Smooth muscle cell (in vitro differentiated cells): ENCODE measurements at regions not wholly inside any gene's neighbourhood (a gene's known extent, or its start where the extent isn't known, plus 50 kb on each side); places are given as distances from the start of the nearest gene placed in this dataset.

Experiments used
- DNase-seq: peaks from one replicate; lab custom pipeline; 2025; ENCODE audit not compliant: unreplicated experiment; lab: John Stamatoyannopoulos, UW
- H2AFZ ChIP-seq: fragments of 200-600 bp; sonication (generic); 2 replicates; pipeline ENCODE4 v1.6.0; 2016; ENCODE audit warnings: antibody characterized with exemption, low read depth, mild to moderate bottlenecking
- H3F3A ChIP-seq: fragments of 200-600 bp; sonication (generic); 2 replicates; pipeline ENCODE4 v1.6.0; 2017; ENCODE audit warnings: antibody characterized with exemption, low read depth
- H3K27ac ChIP-seq: fragments of 200-600 bp; sonication (generic); 2 replicates; pipeline ENCODE4 v1.5.1; 2016; ENCODE audit warnings: low read depth, mild to moderate bottlenecking
- H3K27me3 ChIP-seq: fragments of 200-600 bp; sonication (generic); 2 replicates; pipeline ENCODE4 v1.6.1; 2016; ENCODE audit warnings: low read depth, mild to moderate bottlenecking
- H3K36me3 ChIP-seq: fragments of 200-600 bp; sonication (generic); 2 replicates; pipeline ENCODE4 v1.5.1; 2016; ENCODE audit warnings: low read depth
- H3K4me1 ChIP-seq: fragments of 200-600 bp; sonication (generic); 2 replicates; pipeline ENCODE4 v1.5.1; 2016; ENCODE audit warnings: low read depth
- H3K4me2 ChIP-seq: fragments of 200-600 bp; sonication (generic); 2 replicates; pipeline ENCODE4 v1.6.0; 2016; ENCODE audit warnings: mild to moderate bottlenecking
- H3K4me3 ChIP-seq: fragments of 200-600 bp; sonication (generic); 2 replicates; pipeline ENCODE4 v1.5.1; 2016; ENCODE audit warnings: mild to moderate bottlenecking
- H3K79me2 ChIP-seq: fragments of 200-600 bp; sonication (generic); 2 replicates; pipeline ENCODE4 v1.6.0; 2016; ENCODE audit warnings: low read depth, mild to moderate bottlenecking
- H3K9ac ChIP-seq: fragments of 200-600 bp; sonication (generic); 2 replicates; pipeline ENCODE4 v1.6.0; 2016; ENCODE audit warnings: low read depth
- H3K9me3 ChIP-seq: fragments of 200-600 bp; sonication (generic); replicated peaks from 2 replicates; pipeline ENCODE4 v1.5.1; 2016; ENCODE audit warnings: low read depth
- H4K20me1 ChIP-seq: fragments of 200-600 bp; sonication (generic); 2 replicates; pipeline ENCODE4 v1.6.0; 2016; ENCODE audit warnings: low read depth
- whole genome bisulfite sequencing: methylation state at CpG from one replicate; pipeline ENCODE4 v1.1.7; 2016; ENCODE audit warnings: low lambda C conversion rate; 5-methylcytosine and 5-hydroxymethylcytosine counted together
- TF ChIP-seq, protein P1 (sequence below): fragments of 200-600 bp; sonication (generic); IDR thresholded peaks from 2 replicates; pipeline ENCODE4 v1.5.1; 2017; ENCODE audit warnings: borderline replicate concordance, mild to moderate bottlenecking, antibody characterized with exemption; ENCODE audit not compliant: insufficient read depth, poor library complexity, severe bottlenecking

DNA sequence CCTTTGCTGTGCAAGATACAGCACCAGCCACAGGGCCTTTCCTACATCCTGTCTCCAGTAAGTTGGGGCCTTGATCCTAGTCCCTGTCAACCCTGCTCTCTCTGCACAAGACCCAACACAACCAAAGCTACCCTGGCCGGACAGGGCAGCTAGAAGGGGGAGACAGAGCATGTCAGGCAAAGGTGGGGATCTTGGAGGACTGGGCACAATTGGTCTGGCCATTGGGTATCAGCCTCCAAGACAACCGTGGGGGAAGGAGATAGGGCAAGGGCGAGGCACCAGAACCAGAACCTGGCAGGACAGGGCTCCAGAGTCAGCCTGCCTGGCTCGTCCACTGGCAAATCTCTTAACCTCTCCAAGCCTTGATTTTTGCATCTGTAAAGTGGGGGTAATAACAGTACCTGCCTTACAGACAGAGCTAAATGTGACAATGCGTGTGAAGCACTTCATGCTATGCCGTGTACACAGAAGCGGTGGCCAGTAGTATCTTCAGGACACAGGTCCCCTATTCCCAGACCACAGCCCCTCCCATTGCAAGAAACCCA is 51.6 kb upstream of the CDKN2AIPNL start:
- no peak overlapping the region for H3K4me2 ChIP-seq
- H3K79me2 ChIP-seq = no peaks in the 10 kb centered on the region
- peaks cover 5% of the 10 kb centered on the region for H3K4me1 ChIP-seq
- TF ChIP-seq, protein P1, sequence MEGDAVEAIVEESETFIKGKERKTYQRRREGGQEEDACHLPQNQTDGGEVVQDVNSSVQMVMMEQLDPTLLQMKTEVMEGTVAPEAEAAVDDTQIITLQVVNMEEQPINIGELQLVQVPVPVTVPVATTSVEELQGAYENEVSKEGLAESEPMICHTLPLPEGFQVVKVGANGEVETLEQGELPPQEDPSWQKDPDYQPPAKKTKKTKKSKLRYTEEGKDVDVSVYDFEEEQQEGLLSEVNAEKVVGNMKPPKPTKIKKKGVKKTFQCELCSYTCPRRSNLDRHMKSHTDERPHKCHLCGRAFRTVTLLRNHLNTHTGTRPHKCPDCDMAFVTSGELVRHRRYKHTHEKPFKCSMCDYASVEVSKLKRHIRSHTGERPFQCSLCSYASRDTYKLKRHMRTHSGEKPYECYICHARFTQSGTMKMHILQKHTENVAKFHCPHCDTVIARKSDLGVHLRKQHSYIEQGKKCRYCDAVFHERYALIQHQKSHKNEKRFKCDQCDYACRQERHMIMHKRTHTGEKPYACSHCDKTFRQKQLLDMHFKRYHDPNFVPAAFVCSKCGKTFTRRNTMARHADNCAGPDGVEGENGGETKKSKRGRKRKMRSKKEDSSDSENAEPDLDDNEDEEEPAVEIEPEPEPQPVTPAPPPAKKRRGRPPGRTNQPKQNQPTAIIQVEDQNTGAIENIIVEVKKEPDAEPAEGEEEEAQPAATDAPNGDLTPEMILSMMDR = no peak
- no peak overlapping the region for H3K9ac ChIP-seq
- H3K27me3 ChIP-seq = no peaks in the 10 kb centered on the region
- WGBS = 97% methylated on average over 7 of the region's 7 CpGs
- no peak for DNase-seq
- H3F3A ChIP-seq = no peaks in the 10 kb centered on the region
- no peak overlapping the region for H2AFZ ChIP-seq
- no peak overlapping the region for H3K4me3 ChIP-seq
- no peaks in the 10 kb centered on the region for H4K20me1 ChIP-seq
- no peaks in the 10 kb centered on the region for H3K36me3 ChIP-seq
- no peaks in the 10 kb centered on the region for H3K9me3 ChIP-seq
- H3K27ac ChIP-seq = no peak overlapping the region

DNA sequence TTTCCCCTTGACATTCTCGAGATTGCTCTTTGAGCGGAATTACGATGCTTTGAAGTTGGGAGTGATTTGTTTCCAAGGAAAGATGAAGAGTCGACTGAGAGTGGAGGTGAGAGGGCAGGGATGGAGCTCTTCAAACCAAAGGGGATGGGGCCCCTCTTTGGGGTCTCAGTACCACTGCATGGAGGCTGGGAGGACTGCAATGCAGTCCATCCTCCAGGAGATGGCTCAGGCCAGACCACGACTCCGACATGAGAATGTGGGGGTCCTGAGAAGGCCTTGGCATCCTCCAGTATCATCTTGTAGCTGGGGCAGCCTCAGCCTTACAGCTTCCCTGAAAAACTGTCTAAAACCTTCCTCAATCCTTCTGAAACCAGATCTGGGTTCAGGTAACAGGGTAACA is 51.1 kb upstream of the CDKN2AIPNL start:
- H3K9me3 ChIP-seq = no peaks in the 10 kb centered on the region
- H3K9ac ChIP-seq = no peak overlapping the region
- no peak overlapping the region for H3K4me3 ChIP-seq

DNA sequence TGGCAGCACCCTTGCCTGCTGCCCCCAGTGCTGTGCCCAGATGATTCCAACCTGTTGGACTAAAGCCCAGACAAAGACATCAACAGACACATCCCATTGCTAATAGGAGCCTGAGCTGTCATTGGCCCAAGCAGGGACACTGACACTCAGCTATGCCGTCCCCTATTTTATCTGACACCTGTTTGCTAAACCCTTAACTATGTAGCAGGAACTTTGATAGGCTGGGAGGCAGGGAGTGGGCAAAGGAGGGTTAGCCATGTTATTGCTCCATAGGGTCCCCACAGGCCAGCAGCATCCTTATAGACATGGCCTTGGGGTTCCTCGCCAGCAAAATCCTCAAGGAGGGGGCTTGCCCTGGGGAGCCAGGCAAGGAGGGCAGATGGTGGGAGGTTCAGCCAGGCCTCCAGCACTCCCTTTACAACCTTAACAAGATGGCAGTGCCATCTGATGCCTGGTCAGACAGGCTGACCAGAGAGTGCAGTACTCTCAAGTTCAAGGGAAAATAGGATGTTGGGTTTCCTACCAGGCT is 50.4 kb upstream of the CDKN2AIPNL start:
- DNase-seq = no peak
- peaks cover 4% of the 10 kb centered on the region for H3K4me1 ChIP-seq
- no peak overlapping the region for H2AFZ ChIP-seq
- H3K79me2 ChIP-seq = no peaks in the 10 kb centered on the region
- H3K9me3 ChIP-seq = no peaks in the 10 kb centered on the region
- TF ChIP-seq, protein P1 = no peak
- no peak overlapping the region for H3K4me2 ChIP-seq
- no peak overlapping the region for H3K27ac ChIP-seq
- H3K36me3 ChIP-seq = no peaks in the 10 kb centered on the region
- WGBS = 84% methylated on average over 2 of the region's 2 CpGs
- H3K4me3 ChIP-seq = no peak overlapping the region
- no peaks in the 10 kb centered on the region for H3K27me3 ChIP-seq
- H3F3A ChIP-seq = no peaks in the 10 kb centered on the region
- H3K9ac ChIP-seq = no peak overlapping the region
- H4K20me1 ChIP-seq = no peaks in the 10 kb centered on the region

More for the DNA sequence above, 51.1 kb upstream of the CDKN2AIPNL start:
- Histone ChIP-seq H3K79me2 (no peaks in the 10 kb centered on the region), H2AFZ (no peak overlapping the region), H3K4me1 (peaks cover 5% of the 10 kb centered on the region), H3K27me3 (no peaks in the 10 kb centered on the region), H3K27ac (no peak overlapping the region), H3K36me3 (no peaks in the 10 kb centered on the region), H4K20me1 (no peaks in the 10 kb centered on the region), H3K4me2 (no peak overlapping the region), H3F3A (no peaks in the 10 kb centered on the region)
- DNase-seq = no peak
- 86% methylated on average over 6 of the region's 6 CpGs for WGBS
- TF ChIP-seq, protein P1 = no peak
